ENCODE measurements at regions not wholly inside any gene's neighbourhood (a gene's known extent, or its start where the extent isn't known, plus 50 kb on each side); places are given as distances from the start of the nearest gene placed in this dataset.

GRCh38 chr12:45674181-45674977 is 55.1 kb upstream of the ARID2 start:
- DNase-seq, result no peak

- DNase-seq, result no peak
Observed at GRCh38 chr12:45675534-45675933, 54.0 kb upstream of the ARID2 start.
